SK-N-SH (cell line): ENCODE measurements at regions not wholly inside any gene's neighbourhood (a gene's known extent, or its start where the extent isn't known, plus 50 kb on each side); places are given as distances from the start of the nearest gene placed in this dataset.

Experiments
- CTCF ChIP-seq: fragments of 200-600 bp; sonication (generic); IDR thresholded peaks from 2 replicates; pipeline ENCODE4 v1.6.1; 2017; ENCODE audit warnings: antibody characterized with exemption, mild to moderate bottlenecking, moderate library complexity
- ELF1 ChIP-seq: IDR thresholded peaks from 2 replicates; pipeline ENCODE4 v1.4.0; 2012
- FOSL2 ChIP-seq: IDR thresholded peaks from 2 replicates; pipeline ENCODE4 v1.4.0; 2012; ENCODE audit warnings: low read depth, mild to moderate bottlenecking, moderate library complexity, borderline replicate concordance
- GABPA ChIP-seq: IDR thresholded peaks from 2 replicates; pipeline ENCODE4 v1.4.0; 2012; ENCODE audit warnings: low read depth, mild to moderate bottlenecking
- JUND ChIP-seq: IDR thresholded peaks from 2 replicates; pipeline ENCODE4 v1.4.0; 2012
- MAX ChIP-seq: IDR thresholded peaks from 2 replicates; pipeline ENCODE4 v1.4.0; 2012; ENCODE audit warnings: low read depth
- POLR2AphosphoS5 ChIP-seq: IDR thresholded peaks from 2 replicates; pipeline ENCODE4 v1.6.1; 2012; ENCODE audit warnings: low read depth, low read length
- REST ChIP-seq: IDR thresholded peaks from 2 replicates; pipeline ENCODE4 v1.6.1; 2012; ENCODE audit warnings: mild to moderate bottlenecking, low read depth, low read length, moderate library complexity
- SMC3 ChIP-seq: IDR thresholded peaks from 2 replicates; pipeline ENCODE4 v1.6.1; 2012; ENCODE audit warnings: low read depth, low read length, improper control_type of control experiment
- TAF1 ChIP-seq: IDR thresholded peaks from 2 replicates; pipeline ENCODE4 v1.6.1; 2012; ENCODE audit warnings: low read depth, mild to moderate bottlenecking, low read length, moderate library complexity, borderline replicate concordance
- TCF12 ChIP-seq: IDR thresholded peaks from 2 replicates; pipeline ENCODE4 v1.4.0; 2012
- YY1 ChIP-seq: IDR thresholded peaks from 2 replicates; pipeline ENCODE4 v1.4.0; 2012; ENCODE audit warnings: low read depth, mild to moderate bottlenecking

- no peak for TF ChIP-seq POLR2AphosphoS5
- TF ChIP-seq TAF1, result no peak
- TF ChIP-seq REST, result no peak
- TF ChIP-seq GABPA, result no peak
- TF ChIP-seq ELF1, result no peak
- TF ChIP-seq YY1, result no peak
- no peak for TF ChIP-seq CTCF
- no peak for TF ChIP-seq JUND
- TF ChIP-seq FOSL2, result no peak
- TF ChIP-seq SMC3, result no peak
- no peak for TF ChIP-seq MAX
- TF ChIP-seq TCF12, result no peak
Observed at GRCh38 chr17:79258843-79259242, 184.2 kb downstream of the ENGASE start.
